ENCODE measurements at regions not wholly inside any gene's neighbourhood (a gene's known extent, or its start where the extent isn't known, plus 50 kb on each side); places are given as distances from the start of the nearest gene placed in this dataset.

GRCh38 chrX:10288373-10288975 is 131.7 kb downstream of the CLCN4 start:
- H3K4me3 ChIP-seq (ENCODE audit: low read depth, low read length) = no peak overlapping the region
- TF ChIP-seq CTCF (IDR thresholded peaks at IDR 0.05; ENCODE audit: insufficient read depth, low read depth, low read length) = no peak
- peak; percentile 0 for DNase-seq (ENCODE audit: low read depth)

- no peak for TF ChIP-seq CTCF (IDR thresholded peaks at IDR 0.05; ENCODE audit: insufficient read depth, low read depth, low read length)
- peak; percentile 60 for DNase-seq (ENCODE audit: low read depth)
These were observed 139.8 kb downstream of the CLCN4 start for GRCh38 chrX:10296576-10296975.

GRCh38 chrX:10310511-10310910 is 153.7 kb downstream of the CLCN4 start:
- no peak for DNase-seq (ENCODE audit: low read depth)
- TF ChIP-seq CTCF (IDR thresholded peaks at IDR 0.05; ENCODE audit: insufficient read depth, low read depth, low read length) = no peak
- no peak overlapping the region for H3K4me3 ChIP-seq (ENCODE audit: low read depth, low read length)

More at GRCh38 chrX:10296576-10296975, 139.8 kb downstream of the CLCN4 start:
- no peak overlapping the region for H3K4me3 ChIP-seq (ENCODE audit: low read depth, low read length)

- no peak for DNase-seq (ENCODE audit: low read depth)
- H3K4me3 ChIP-seq (ENCODE audit: low read depth, low read length) = no peak overlapping the region
- no peak for TF ChIP-seq CTCF (IDR thresholded peaks at IDR 0.05; ENCODE audit: insufficient read depth, low read depth, low read length)
These were observed 157.8 kb downstream of the CLCN4 start for GRCh38 chrX:10314530-10315104.

- peak; percentile 40 for DNase-seq (ENCODE audit: low read depth)
- no peak overlapping the region for H3K4me3 ChIP-seq (ENCODE audit: low read depth, low read length)
- TF ChIP-seq CTCF (IDR thresholded peaks at IDR 0.05; ENCODE audit: insufficient read depth, low read depth, low read length) = no peak
These were observed 168.8 kb downstream of the CLCN4 start for GRCh38 chrX:10325611-10326010.

GRCh38 chrX:10326578-10326977 is 169.8 kb downstream of the CLCN4 start:
- peak; percentile 55 for DNase-seq (ENCODE audit: low read depth)
- peak; percentile 54 for TF ChIP-seq CTCF (IDR thresholded peaks at IDR 0.05; ENCODE audit: insufficient read depth, low read depth, low read length)

GRCh38 chrX:10327651-10328050 is 170.9 kb downstream of the CLCN4 start:
- H3K4me3 ChIP-seq (ENCODE audit: low read depth, low read length) = no peak overlapping the region
- DNase-seq (ENCODE audit: low read depth) = no peak
- no peak for TF ChIP-seq CTCF (IDR thresholded peaks at IDR 0.05; ENCODE audit: insufficient read depth, low read depth, low read length)

More at GRCh38 chrX:10326578-10326977, 169.8 kb downstream of the CLCN4 start:
- no peak overlapping the region for H3K4me3 ChIP-seq (ENCODE audit: low read depth, low read length)
